ENCODE measurements at regions not wholly inside any gene's neighbourhood (a gene's known extent, or its start where the extent isn't known, plus 50 kb on each side); places are given as distances from the start of the nearest gene placed in this dataset.
"Not testable (repeated sequence)": the region's sequence is repeated elsewhere in the genome, so short reads cannot be mapped to it uniquely, and the experiment has no call there.

DNA sequence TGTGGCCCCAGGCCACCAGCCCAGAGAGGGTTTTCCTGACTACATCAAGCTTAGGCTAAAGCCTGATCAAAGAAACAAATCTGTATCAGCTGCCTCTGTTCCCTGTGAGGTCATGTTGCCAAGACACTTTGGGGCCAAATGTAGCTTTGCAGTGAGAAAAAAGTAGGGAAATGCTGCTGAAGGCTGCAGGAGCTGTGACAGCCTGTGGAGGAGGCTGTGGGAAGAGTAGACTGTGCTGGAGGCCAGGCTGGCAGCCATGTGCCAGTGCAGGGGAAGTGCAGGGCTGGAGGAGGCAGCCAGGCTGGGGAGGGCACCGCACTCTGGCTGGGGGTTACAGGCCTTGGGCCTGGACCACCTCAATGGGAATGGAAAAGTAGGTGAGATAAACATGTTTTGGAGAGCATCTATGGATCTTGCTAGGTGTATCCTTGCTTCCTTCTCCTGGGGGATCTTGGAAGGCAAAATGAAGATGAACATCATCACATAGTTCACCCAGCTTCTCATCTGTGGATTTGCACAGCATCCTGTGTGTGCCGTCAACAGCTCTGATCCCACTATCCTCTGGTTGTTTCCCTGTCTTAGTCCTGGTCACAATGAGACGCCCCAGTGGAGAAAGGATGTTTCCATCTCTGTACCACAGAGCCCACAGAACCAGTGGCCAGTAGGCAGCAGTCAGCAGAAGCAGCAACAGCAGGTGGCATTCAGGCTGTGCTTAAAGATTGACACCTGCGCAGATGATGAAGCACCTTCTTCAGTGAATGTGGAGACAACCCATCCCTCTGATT is 103.8 kb upstream of the COPS8 start:
- no peak for DNase-seq

DNA sequence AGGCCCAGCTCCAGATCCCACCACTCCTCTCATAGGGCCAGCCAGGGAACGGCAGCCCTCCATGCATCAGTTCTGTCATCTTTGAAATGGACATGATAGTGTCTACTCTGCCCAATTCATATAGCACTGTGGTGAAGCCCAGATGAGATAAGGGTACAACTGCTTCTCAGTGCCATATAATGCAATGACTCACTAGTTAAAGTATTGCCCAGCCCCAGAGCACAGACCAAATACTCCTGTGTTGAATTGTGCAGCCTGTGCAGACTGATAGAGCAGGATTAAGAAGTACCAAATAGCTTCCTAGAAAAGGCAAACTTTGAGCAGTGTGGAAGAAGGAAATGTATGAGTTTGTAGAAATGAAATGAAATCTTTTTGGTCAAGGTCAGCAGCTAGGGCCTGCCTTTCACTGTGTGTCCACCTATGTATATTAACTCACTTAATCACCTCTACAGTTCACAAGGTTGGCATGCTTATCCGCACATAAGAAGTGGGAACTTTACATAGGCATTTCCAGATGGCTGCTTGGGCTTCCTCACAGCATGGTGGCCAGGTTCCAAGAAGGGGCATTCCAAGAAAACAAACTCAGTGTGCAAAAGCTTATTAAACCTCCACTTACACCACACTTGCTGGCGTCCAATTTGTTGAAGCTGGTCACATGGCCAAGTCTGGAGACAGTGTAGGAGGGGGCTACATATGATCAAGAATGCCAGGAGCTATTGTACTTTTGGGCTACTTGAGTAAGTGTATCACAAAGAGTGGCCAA is 102.8 kb upstream of the COPS8 start:
- no peak for DNase-seq

DNA sequence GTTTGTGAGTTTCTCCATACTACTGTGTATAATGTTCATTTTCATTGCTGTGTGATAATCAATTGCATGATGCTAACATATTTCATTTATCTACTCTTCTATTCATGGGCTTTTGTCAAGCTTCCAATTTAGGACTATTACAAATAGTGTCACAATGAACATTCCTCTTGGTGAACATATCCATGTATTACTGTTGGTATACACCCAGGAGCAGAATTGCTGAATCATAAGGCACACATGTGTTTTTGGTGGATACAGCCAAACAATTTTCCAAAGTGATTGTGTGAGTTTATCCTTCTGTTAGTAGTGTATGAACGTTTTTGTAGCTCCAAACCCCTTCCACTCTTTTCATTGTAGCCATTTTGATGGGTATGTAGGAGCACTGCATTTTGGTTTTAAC is 101.6 kb upstream of the COPS8 start:
- DNase-seq = no peak

DNA sequence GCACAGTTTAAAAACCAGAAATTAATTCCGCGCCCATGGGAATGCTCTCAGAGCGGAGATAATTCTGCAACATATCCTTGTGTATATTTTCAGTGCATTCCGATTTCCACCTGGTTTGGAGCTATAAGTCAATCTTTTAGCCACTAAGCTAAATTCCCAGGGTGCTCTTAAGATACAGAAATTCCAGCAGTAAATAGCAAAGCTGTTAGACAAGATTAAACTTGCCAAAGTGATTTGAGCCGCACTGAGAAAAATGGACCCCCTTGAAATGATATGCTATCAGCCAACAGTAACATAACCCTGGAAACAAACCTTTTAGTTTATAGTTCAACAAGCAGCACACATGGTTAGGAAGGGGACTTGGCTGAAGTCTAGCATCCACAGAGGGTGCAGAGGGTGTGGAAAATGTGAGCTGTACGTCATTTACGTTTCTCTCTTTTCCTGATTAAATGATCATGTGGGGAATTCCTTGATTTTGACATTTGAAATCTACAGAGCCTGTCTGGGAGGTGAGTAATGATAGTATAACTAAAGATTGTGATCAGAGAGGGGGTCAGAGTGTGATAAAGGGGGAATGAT is 99.8 kb upstream of the COPS8 start:
- no peak for DNase-seq

DNA sequence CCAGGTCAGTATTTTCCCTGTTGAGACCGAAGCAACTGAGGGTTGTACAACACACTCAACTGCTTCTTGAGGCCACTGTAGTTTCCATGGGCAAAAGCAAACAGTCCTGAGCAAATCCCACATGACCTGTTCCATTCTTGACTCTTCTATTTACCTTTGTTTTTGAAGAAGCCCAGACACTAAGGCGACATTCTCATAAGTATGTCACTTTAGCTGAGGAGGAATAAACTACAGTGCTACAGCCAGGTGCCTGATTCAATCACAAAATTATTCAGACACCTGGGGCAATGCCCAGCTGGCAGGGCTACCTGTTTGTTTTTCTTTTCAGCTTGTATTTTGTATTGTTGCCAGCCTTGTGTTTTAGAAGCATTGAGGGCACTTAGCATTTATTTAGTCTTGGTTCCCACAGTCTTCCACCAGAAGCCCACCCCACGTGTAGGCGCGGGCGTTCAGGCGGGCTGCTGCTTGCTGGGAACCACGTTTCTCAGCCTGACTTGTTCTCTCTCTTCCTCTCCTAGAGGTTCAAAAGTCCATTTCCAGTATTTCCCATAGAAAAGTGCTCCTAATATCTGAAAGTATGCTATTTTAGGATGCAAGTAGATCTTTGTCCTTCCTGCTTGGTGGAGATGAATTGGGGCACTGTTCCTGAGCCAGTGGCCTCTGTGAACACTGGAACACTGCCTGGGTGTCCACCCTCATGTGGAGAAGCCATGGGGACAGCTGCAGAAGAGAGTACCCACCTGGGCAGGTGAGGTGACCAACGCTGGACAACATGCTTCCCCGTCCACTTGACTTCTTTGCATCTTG is 99.0 kb upstream of the COPS8 start:
- DNase-seq = peak; percentile 39

DNA sequence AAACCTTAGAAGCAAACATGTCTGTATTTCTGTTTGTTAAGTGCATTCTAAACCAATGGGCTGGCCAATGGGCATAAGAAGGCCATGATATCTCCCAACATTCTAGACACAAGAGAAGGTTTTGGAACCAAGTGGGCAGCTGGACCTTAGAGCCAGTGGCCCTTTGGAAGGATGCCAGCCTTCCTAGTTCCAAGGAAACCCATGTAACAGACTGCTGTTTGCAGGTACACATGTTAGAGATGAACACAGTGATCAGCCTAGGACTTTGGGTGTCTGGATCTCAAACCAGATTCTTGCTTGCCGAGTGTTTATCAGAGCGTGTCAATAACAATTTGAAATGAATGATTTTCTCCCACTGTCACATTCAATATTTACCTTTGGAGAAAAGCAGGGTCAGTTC is 97.5 kb upstream of the COPS8 start:
- no peak for DNase-seq

DNA sequence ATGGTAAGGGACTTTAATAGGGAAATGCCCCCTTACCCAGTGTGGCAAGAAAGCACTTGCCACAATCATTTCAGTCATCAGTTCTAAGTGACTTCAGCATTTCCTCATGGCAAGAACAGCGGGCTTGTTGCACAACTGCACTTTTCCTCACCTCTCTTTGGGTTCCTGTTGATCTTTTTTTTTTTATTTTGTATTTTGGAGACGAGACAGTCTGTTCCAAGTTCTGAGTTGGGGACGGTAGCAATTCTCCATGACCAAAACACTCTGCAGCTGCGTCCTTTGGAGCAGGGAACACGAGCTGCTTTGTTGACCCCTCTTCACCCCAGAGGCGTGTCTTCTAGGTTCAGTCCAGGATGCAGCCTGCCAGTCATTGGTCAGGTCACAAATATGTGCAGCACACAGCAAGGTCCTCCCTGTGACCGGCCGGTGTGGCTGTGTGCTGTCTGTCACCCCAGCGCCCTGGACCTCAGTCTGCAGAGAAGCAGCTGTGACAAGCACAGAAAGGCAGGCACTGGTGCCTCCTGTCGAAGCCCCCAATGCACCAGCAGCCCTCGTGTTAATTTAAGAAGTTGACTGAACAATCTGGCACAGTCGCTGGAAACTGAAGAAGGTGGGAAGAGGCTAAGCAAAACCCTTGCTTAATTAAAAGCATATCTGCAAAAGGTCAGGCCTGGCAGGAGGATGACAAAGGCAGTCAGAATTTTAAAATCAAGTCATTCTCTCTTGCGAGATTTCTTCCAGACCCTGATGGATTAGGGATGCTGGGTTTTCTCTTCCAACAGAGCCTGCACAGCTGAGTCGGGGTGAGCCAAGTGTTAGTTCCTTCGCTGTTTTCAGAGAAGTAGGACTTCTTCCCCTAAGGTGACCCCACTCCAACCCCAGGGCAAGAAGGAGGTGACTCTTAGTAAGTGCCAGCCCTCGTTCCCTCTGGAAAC is 96.7 kb upstream of the COPS8 start:
- DNase-seq = no peak

DNA sequence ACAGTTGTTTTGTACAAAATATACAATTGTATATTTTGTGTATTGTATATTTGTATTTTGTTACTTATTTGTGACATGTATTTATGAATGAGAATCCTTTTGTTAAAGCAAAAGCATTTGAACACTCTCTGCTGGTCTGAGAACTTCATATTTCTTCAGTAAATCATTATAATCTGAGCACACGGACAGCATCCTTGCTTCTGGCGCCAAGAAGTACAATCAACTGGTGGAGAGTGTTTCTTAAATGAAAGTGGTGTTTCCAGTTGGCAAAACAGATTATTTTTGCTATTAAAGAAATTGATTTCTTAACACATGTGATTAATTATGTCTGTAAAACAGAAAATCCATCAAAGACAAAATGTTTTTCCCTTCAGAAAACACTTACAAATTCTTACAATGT is 95.1 kb upstream of the COPS8 start:
- no peak for DNase-seq

DNA sequence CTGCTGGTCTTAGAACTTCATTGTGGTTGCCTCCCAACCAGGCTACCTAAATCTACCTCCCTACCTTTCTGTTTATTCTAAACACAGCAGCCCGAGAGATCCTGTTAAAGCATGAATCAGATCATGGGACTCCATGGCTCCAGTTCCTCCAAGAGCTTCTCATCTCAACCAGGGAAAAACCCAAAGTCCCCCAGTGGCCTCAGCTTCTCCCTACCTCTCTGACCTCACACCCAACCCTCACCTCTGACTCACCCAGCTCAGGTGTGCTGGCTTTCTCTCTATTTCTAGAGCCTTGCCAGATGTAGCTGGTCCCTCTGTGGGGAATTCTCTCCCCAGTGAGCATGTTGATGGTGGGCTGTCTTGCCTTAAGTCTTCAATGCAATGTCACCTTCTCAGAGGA is 93.8 kb upstream of the COPS8 start:
- DNase-seq = no peak

DNA sequence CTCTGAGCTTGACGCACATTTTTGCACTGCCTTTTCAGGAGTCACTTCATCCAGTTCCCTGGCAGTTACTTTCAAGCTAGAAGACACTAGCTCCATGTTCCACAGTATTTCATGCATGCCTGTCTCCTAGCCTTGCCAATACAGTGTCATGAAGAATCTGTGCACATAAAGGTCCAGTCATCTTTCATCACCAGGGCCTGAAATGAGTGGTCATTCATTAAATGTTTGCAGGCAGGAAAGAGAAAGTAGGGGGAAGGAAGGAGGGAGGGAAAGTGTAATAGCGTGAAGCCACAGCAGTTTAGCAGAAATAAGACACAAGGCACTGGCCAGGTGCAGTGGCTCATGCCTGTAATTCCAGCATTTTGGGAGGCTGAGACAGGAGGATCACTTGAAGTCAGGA is 92.4 kb upstream of the COPS8 start:
- no peak for DNase-seq

DNA sequence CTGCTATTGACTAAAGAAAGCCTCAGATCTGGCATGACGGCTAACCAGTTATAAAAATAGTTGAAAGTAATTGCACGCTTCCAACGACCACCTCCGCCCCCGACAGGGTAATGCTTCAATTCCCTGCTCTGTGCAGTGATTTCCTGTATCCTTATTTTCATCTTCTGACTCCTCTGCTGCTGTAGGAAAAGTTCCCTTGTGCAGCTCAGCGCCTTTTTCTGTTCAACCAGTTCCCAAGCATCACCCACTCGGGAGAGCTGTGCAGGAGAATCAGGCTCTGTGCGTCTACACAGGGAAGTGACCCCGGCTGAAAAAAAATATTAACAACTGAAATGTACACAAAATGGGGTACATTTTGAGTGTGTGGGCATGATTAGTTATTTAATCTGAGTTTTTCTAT is 91.3 kb upstream of the COPS8 start:
- no peak for DNase-seq

DNA sequence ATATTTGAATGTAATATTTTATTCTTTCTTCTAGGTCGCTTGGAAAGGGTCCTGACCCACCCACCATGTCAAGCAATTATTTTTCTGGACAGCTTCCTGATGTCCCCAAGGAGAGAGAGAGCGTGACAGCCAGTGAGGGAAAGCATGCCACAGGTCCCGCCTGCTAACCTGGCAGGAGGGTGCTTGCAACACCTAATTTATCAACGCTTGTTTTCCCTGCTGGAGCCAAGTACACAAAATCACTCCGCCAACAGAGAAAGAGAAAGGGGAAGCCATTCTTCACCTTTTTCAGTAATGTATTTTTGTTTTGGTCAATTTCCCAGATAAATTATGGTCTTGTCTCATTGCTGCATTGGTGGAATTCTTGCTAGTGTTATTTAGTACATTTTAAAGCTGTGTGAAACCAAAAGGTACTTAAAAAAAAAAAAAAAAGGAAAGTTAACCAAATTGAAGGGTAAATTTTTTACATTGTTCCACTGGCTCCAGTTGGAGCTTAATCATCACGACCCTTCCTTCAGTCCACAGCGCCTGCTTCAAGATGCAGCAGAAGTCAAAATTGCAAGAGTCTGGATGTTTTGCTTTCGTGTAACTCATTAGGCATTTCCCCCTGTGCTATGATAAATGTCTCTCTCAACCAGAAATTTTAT is 88.5 kb upstream of the COPS8 start:
- no peak for DNase-seq

DNA sequence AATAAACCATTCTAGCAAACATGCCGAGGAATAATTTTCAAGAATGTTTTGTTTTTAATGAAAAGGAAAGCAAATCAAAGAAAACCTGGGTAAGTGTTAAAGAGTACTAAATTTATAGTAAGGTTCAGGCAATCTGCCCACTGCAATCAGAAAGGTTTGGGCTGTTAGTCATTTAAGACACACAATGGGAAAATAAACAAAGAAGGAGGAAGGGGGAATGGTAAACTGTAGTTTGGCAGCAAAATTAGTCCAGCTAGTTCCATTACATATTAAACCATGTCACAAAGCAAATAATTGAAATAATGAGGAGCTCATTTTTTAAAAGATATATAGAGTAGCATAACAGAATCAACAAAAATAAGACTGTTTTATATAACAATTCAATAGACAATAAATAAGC is 87.5 kb upstream of the COPS8 start:
- DNase-seq = no peak

DNA sequence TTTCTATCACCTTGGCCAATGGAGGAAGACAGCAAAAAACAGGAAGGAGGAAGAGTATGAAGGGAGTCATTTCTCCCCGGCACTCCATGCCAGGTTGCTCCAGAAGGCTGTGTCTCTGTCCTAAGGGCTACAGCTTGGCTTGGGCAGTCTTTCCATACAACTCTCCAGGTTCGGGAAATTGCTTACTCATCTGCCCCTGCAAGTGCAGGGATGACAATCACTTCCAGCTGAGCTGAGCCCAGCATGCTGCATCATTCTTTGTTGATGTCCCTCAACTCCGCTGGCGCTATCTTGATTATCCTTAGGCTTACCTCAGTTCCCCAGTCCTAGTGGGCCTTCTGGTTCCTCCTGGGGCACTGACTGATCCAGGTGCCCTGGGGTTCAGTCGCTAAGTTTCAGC is 86.9 kb upstream of the COPS8 start:
- DNase-seq = no peak

DNA sequence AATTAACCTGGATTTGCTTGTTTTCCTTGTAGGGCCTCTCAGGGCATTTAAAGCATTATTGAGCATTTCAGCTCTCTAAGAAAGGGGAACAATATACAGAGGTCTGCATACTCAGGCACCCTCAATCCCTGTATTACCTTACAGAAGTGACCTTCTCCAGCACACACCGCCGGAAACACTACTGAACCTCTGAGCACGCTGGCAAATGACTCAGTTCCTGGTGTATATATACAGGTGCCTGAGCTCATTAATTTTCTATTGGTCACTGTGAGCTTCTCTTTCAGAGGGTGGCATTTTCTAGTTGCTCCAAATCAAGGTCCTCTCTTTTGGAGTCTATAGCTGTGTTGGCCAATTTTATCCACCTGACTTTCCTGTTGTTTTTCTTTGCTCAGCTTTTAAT is 85.2 kb upstream of the COPS8 start:
- no peak for DNase-seq

DNA sequence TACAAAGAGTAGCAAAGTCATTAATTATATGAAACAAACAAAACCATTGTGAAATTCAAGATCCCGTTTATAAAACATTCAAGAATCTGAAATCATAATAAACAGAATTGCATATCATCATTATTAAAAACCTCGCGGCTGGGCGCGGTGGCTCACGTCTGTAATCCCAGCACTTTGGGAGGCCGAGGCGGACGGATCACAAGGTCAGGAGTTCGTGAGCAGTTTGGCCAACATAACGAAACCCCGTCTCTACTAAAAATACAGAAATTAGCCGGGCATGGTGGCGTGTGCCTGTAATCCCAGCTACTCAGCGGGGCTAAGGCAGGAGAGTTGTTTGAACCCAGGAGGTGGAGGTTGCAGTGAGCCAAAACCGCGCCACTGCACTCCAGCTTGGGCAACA is 80.3 kb upstream of the COPS8 start:
- DNase-seq = not testable (repeated sequence)

DNA sequence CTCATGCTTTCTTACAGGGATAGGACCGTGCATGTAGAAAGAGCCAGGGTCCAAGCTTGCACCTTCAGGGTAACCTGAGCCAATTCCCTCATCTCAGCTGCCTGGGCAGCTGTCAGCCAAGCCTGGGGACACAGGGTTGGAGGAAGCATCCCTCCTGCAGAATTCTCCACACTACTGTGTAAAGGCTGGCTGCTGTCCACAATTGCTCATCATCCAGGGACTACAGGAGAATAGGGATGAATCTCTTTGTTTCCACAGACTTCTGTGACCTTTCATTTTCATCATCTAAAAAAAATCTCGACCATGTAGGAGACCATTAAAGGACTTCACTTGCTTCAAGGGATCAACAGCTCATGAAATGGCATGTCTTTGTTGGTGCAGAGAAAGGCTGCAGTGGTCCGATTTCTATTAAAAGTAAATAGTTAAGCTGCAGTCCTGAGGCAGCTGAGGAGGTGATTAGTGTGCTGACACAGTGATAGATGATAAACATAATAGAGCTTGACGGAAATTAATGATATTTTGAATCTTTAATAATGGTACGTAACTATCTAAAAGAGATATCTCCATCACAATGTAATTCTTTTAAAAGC is 74.4 kb upstream of the COPS8 start:
- DNase-seq = no peak

DNA sequence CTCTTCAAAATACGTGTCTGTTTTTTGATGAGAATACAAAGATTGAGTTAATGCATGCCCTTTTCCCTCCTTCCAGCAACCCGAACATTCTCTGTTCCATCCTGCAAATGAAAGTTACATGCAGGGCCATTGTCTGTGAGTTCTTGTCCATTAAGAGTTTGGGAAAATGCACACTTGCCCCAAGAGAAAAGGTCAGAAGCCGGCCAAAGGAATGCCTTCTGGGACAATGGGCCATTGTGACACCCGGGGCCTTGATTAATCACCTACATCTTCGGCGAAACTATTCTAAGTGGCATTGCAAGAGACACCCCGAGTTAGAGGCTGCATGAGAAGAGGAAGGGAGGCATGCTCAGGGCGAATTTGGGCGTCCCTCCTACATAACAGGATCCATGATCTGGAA is 73.7 kb upstream of the COPS8 start:
- DNase-seq = no peak

DNA sequence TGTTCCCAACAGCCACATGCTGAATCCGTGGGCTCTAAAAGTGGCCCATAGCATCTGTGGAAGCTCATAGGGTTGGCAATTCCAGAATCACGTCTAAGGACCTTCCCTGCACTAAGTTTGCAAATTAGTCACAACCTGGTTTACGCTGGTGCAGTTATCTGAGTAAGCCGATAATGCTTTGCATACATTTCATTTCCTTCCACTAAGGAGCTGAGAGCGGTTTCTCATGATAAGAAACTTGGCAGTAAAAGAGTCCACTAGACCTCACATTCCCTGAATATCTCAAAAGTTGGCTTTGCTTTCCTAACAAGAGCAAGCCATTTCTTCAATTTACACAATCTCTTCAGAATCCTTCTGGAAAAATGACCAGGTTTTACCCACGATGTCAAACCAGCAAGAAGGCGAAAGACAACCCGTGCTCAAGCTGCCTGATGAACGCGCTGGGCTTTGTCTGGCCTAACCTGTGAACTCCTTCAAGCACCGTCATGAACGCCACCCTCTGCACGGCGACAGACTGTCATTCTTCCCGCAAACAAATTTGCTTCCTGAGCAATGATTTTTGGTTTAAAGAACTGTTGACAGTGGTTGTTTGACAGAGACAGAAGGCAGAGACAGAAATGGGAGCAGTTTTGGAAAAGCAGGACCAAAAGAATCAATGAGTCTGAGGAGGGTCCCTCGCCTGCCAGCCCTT is 73.0 kb upstream of the COPS8 start:
- DNase-seq = no peak

DNA sequence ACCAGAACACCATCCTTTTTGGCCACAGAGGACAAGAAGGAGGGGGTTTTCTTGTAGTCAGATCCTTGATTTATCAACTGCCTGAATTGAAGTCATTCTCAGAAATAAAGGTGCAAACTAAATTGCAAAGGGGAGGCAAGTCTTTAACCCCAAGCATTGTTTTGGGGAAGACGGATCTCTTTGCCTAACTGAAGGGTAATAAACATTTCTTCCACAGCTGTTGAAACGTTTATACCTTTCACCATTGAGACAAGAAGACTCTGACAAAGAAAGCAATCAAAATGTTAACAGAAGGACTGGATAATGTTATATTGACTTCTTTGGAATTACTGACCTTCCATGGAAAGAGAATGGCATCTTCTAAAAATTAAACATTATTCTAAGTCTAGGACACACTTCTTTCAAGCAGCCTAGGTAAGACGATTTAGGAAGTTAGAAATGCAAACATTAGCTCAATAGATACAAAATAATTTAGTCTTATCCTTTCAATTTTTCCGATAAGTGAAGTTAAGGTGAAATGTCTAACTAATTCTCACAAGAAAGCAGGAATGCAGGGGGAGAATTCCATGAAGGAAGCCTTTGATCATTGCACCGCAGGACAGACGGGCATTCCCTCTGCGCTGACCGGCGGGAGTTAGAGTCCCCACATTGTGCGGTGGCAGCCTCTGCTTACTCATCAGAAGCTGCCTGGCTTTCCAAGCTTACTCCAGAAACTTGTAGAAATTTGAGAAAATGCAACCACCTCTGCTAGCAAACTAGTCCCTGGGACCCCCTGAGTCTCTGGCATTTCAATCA is 69.4 kb upstream of the COPS8 start:
- DNase-seq = no peak
